SH-SY5Y (cell line): ENCODE measurements at regions not wholly inside any gene's neighbourhood (a gene's known extent, or its start where the extent isn't known, plus 50 kb on each side); places are given as distances from the start of the nearest gene placed in this dataset.

Experiments
- GATA2 ChIP-seq: IDR thresholded peaks from 2 replicates; pipeline ENCODE4 v1.6.1; 2011; ENCODE audit warnings: mild to moderate bottlenecking, low read depth, low read length
- GATA3 ChIP-seq: IDR thresholded peaks from 2 replicates; pipeline ENCODE4 v1.6.1; 2011; ENCODE audit warnings: low read depth, mild to moderate bottlenecking, low read length, moderate library complexity

DNA sequence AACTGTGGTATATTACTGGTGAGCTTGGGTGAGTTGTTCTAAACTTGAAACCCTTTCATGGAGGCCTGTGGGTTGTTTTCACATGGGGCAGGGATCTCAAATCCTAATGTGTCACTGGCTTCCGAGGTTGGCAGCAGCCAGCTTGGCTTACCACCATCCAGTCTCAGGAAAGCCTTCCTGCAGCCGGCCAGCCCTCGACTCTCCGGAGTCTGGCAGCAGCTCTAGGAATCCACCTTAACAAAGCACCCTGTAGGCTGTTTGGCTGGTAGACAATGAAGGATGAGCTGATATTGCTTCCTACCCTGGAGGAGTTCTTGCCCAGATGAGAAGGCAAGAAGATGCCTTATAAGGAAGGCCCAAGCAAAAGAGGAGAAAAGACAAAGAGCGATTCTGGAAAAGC, 188.3 kb downstream of the KLF12 start:
- TF ChIP-seq GATA2 (no peak), GATA3 (no peak)
